ENCODE measurements at regions not wholly inside any gene's neighbourhood (a gene's known extent, or its start where the extent isn't known, plus 50 kb on each side); places are given as distances from the start of the nearest gene placed in this dataset.

DNA sequence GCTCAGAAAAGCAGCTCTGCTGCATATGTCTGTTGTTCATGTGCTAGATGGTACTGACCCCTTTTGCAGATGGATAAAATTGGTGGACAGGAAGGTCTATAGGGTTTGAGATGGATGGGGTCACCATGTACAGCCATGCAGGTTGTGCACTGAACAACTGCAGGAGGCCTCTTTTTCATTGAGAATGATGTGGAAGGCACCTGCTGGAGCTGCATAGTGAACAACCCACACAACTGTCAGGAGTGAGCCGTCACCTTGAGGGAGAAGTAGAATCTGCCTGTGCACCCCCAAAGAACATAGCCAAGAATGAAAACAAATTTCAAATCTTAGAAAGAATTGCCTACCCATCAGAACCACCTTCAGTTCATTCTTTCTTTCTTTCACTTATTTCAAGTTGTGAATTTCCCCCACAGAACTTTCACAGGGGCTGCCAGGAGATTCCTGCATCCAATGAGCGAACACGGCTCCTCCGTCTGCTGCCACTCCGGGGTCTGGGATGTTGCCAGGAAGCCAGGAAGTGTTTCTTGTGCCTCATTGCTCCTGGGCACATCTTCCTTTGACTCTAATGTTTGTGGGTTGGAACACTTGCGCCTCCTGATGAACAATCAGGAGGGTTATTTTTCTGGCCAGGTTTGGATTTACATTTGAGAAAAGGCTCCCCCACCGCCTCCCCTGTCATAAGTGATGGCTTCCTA is 53.7 kb upstream of the DOCK1 start:
- no peak for DNase-seq

DNA sequence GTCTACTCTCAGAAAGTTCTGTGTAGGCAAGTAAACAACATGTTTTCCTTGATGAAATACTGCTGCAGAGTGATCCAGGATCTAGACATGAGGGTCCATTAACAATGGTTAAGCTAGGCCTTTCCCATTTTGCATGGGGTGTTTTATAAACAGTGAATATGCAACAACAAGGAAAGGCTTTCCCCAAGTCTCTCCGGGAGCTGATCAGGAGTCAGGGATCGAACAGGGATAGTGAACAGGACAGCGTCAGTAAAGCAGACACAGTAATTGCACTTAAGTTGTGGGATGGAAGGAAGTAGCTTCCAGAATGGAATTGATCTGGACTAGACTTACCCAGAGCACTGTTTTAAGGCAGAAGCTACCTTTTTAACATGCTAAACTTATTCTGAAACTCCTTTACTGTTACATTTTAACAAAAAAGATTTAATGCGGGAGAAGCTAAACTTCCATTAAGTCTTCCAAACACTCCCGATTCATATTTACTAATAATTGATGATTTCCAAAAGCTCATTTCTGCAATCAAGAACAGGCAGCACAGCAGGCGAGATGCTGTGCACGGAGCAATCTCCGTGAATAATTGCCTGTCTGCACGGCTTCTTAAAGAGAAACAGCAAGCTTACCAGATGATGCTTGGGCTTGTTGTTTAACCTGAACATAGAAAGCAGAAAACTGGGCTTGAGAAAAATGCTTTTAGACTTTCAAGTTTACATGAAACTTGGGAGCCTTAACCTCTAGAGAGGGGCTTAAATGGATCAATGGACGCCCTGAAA is 50.3 kb upstream of the DOCK1 start:
- no peak for DNase-seq
